NCI-H187 treated with DMSO at 0.1 percent for 48 hours (cell line): ENCODE measurements at regions not wholly inside any gene's neighbourhood (a gene's known extent, or its start where the extent isn't known, plus 50 kb on each side); places are given as distances from the start of the nearest gene placed in this dataset.
"Not testable (repeated sequence)": the region's sequence is repeated elsewhere in the genome, so short reads cannot be mapped to it uniquely, and the experiment has no call there.

ENCODE experiments used
- DNase-seq: peaks from one replicate; lab custom pipeline; 2025; lab: John Stamatoyannopoulos, UW

GRCh38 chr9:108039012-108039411 is 549.4 kb upstream of the KLF4 start:
- DNase-seq, result no peak

DNA sequence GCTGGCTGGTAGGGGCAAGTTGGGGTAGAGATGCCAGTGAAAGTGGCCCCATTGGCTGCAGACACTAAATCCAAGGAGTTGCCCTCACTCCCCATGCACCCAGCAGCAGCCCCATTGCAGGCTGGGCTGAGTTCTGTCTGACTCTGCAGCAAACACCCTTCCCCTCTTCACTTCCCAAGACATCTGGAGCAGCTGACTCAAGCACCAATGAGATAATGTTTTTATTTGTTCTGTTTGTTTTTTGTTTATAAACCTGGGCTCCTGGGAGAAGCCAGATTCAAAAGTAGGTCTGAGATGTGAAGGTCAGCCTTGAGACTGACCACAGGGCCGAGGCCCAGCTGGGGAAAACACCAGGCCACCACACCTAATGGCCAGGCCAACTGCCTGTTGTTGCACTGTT is 545.9 kb upstream of the KLF4 start:
- DNase-seq, result no peak

GRCh38 chr9:108033976-108034964 is 544.7 kb upstream of the KLF4 start:
- no peak for DNase-seq

GRCh38 chr9:108032079-108032478 is 542.5 kb upstream of the KLF4 start:
- DNase-seq, result not testable (repeated sequence)

GRCh38 chr9:108031221-108031620 is 541.7 kb upstream of the KLF4 start:
- not testable (repeated sequence) for DNase-seq

- DNase-seq, result not testable (repeated sequence)
These were observed 537.1 kb upstream of the KLF4 start for GRCh38 chr9:108026718-108027117.

DNA sequence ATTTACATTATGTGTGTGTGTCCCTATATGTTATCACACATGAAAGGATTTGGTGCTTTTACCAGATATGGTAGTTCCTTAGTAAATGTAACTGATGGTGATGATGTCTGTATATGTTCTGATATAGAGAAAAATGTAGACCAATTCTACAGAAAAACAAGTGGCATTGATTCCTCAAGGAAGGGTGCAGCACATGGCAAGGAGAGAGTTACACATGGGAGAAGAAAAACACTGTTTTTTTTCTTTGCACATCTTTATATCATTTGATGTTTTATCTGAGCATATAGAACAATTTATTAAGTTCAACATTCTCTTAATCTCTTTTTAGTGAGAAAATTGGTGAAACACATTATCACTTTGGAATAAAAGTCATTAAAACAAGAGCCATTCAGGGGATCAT is 535.0 kb upstream of the KLF4 start:
- DNase-seq, result no peak

- DNase-seq, result no peak
These were observed 532.8 kb upstream of the KLF4 start for GRCh38 chr9:108022246-108022935.

GRCh38 chr9:108021096-108021710 is 531.6 kb upstream of the KLF4 start:
- DNase-seq, result no peak

DNA sequence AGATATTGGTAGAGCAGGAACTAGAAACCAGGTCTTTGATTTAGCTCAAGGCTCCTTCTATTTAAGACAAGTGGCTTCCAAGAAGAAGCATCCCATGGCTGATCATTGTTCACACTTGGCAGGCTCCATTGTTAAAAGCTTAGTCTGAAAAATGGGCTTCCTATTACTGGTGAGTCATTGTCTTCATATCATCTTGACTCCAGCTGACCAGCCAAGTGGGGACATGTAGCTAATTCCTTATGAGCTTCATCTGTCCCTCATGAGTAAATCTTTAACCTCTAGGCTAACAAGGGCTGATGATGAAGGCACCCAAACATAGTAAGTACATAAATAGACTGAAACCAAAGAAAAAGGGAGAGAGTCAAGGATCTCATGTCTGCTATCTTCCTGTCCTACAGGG is 530.3 kb upstream of the KLF4 start:
- DNase-seq, result no peak

GRCh38 chr9:108017671-108018070 is 528.1 kb upstream of the KLF4 start:
- DNase-seq, result no peak

GRCh38 chr9:108016446-108016845 is 526.9 kb upstream of the KLF4 start:
- DNase-seq, result no peak

DNA sequence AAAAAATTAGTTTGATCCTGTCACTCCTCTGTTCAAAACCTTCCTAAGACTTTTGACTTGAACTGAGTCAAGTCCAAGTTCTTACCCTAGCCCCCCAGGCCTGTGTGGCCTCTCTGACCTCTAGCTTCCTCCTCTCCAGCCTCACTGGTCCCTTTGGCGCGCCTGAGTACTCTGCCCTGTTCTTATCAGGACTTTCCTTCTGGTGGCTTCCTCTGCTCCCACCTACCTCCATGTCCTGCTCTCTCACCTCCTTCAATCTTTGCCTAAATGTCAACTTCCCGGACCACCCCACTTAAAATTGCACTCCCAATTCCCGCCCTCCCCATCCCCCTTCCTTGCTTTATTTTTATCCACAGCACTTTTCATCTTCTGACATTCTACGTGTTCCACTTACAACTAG is 526.1 kb upstream of the KLF4 start:
- no peak for DNase-seq

GRCh38 chr9:108014353-108014752 is 524.8 kb upstream of the KLF4 start:
- DNase-seq, result no peak

DNA sequence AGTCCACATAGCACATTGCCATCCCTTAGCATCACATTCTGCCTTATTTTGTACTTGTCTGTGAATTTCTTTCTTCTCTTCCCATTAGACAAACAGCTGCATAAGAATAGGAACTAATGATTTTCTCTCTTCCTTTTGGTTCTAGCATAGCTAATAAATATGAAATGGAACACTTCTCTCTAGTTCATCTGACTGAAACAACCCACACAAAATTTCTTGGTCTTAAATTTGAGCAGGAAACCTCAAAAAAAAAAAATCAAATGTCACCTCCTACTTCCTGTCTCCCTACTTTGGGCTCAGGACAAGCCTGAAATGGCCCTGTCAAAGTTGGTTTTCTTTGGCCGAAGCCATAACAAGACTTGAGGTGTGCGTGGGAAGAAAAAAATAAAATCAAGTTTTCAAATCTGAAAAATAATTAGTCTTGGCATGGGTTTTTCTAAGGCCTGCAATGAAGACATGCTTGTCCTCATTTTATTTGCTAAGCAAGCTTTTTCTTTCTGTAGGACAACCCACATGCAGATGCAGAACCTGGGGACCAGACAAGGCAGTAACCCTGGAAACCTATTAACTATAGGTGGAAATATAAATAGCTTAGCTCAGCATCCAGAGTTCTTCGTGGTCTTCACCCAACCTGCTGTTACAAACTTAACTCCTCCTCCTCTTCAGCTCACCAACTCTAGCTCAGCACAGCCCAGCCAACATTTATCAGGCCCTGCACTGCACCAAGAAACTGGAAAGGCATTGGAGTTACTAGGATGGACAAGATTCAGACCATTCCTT is 523.5 kb upstream of the KLF4 start:
- no peak for DNase-seq

DNA sequence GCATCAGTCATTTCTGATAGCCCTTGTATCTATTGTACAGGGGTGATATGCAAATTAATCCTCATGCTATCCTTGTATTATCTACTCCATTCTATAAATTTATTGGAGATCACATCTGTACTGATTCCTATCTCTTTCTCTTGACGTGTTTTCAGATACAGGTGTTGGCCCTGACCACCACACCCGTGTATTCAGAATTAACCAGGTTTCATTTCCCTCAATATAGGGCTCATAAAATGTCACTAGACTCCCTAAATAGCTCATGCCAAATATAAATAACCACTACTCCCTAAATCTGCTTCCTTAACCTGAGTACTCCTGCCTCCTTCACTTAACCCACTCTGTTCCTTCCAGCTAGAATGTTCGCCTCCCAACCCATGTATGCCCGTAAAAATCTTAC is 522.8 kb upstream of the KLF4 start:
- no peak for DNase-seq

DNA sequence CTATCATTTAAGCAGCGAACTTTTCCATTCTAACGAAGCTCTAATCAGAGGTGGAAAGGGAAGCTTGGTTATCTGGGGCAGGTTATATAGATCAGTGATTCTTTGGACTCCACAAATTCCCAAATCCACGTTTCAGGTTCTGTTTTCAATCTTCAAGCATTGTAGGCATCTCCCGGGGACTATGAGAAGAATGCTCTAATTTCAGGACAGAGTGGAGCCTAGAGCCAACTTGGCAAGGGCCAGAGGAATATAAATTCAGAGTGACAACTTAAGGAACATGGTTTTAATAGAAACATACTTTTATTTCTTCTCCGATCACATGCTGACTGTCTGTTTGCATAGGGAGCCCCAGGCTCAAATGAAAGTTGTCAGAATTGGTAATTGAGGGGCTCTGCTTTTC is 514.0 kb upstream of the KLF4 start:
- DNase-seq, result no peak

DNA sequence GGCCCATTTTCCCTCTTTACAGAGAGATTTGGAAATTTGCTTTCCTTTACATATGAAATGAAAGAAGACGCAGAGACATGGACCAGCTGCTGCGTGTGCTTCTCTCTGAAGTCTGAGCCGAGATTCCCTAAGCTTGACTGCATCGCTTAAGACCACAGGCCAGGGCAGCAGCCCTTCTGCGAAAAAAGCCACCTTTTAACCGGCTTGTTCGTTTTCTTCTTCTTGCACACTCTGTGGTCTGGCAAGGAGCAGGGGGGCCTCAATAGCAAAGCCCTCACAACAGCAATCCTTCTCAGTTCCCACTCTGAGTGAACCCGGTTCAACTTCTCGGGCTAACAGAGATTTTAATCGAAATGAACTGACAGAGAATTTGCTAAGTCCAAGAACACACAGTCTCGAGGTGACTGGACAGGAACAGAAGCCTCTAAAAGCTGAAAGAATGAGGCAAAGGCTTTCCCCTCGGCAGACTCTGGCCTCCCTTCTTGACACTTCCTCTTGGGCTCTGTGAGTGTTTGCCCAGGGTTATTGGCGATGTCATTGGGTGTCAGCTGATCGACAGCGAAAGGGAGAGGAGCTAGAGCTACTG is 512.9 kb upstream of the KLF4 start:
- DNase-seq, result no peak

GRCh38 chr9:108001237-108001636 is 511.7 kb upstream of the KLF4 start:
- DNase-seq, result no peak

GRCh38 chr9:107999890-108000289 is 510.3 kb upstream of the KLF4 start:
- no peak for DNase-seq

- no peak for DNase-seq
These were observed 509.4 kb upstream of the KLF4 start for GRCh38 chr9:107999011-107999410.

GRCh38 chr9:107994648-107995047 is 505.1 kb upstream of the KLF4 start:
- DNase-seq, result no peak
